ENCODE measurements at regions not wholly inside any gene's neighbourhood (a gene's known extent, or its start where the extent isn't known, plus 50 kb on each side); places are given as distances from the start of the nearest gene placed in this dataset.

DNA sequence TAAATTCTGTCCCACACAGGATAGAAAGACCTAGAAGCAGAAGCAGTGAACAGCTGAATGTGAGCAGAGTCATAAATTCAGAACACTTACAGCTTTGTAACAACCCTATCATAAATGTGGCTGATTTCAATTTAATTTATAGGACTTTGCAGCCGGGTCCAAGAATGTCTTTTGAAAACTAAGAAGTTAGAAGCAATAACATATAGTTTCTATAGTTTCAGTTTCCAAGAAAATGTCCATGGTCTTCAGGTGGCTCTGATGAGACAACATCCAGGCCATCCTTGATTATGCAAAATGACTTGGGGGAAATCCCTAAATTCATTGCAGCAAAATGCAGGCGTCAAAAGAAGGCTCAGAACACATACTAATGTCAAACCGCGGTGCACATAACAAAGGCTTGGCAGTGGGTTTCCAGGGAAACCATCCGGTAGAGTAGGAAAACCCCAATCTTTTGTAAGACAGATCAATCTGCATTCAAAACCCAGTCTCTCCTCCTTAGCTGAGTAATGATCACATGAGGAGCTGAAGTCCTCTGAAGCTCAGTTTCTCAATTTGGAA, 442.2 kb upstream of the ID2 start:
- Histone ChIP-seq H3K4me1 (ENCODE audit: control insufficient read depth, insufficient read depth, low read length, poor library complexity, severe bottlenecking) (no peaks in the 10 kb centered on the region), H3K27ac (ENCODE audit: insufficient read depth, low read length, poor library complexity, severe bottlenecking) (no peak overlapping the region)
- no peak for DNase-seq

DNA sequence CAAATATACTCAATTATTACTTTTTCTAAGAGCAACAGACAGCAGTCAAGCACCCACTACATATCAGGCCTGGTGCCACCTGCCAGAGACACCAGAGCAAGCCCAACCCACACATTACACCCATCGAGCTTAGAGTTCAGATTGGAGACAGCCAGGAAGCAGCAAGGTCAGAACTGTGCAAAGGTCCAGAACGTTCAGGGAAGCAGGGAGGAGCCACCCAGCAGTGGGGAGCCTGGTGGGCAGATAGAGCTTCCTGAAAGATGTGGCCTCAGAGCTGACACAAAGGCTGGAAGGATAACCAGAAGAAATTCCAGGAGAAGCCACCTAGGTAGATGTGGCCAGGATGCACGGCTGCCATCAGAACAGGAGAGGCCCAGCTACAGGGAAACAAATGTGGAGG, 440.5 kb upstream of the ID2 start:
- Histone ChIP-seq H3K27me3 (replicated peaks; ENCODE audit: control insufficient read depth, insufficient read depth, low read length, poor library complexity, severe bottlenecking) (no peaks in the 10 kb centered on the region), H3K9me3 (ENCODE audit: control insufficient read depth, low read length) (no peaks in the 10 kb centered on the region), H3K4me3 (ENCODE audit: insufficient read depth, low read depth, low read length, poor library complexity, severe bottlenecking) (no peak overlapping the region), H3K4me1 (ENCODE audit: control insufficient read depth, insufficient read depth, low read length, poor library complexity, severe bottlenecking) (no peaks in the 10 kb centered on the region), H3K36me3 (ENCODE audit: control insufficient read depth, insufficient read depth, low read length) (no peaks in the 10 kb centered on the region), H3K27ac (ENCODE audit: insufficient read depth, low read length, poor library complexity, severe bottlenecking) (no peak overlapping the region)
- DNase-seq: no peak

More for the DNA sequence above, 442.2 kb upstream of the ID2 start:
- H3K4me3 ChIP-seq (ENCODE audit: insufficient read depth, low read depth, low read length, poor library complexity, severe bottlenecking): no peak overlapping the region
- no peaks in the 10 kb centered on the region for H3K9me3 ChIP-seq (ENCODE audit: control insufficient read depth, low read length)
- no peaks in the 10 kb centered on the region for H3K36me3 ChIP-seq (ENCODE audit: control insufficient read depth, insufficient read depth, low read length)
- no peaks in the 10 kb centered on the region for H3K27me3 ChIP-seq (replicated peaks; ENCODE audit: control insufficient read depth, insufficient read depth, low read length, poor library complexity, severe bottlenecking)

DNA sequence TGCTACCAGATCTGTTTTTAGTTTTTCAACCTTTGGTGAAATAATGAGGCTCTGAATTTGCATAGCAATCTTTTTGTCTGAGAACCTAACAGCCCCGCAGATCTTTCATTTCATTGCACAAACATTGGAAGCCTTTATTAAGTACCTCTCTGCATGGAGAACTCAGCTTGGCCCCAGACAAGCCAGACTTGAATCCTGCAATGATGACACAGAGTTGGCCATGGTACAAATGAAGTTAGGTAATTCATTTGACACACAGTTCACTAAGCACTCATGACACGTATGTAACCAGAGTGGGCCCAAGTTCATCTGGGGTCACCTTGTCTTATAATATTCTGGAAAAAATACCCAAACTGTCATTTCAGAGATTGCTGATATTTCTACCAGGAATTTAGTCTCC, 439.1 kb upstream of the ID2 start:
- no peak for DNase-seq
- no peak overlapping the region for H3K4me3 ChIP-seq (ENCODE audit: insufficient read depth, low read depth, low read length, poor library complexity, severe bottlenecking)
- H3K9me3 ChIP-seq (ENCODE audit: control insufficient read depth, low read length): no peaks in the 10 kb centered on the region
- H3K27me3 ChIP-seq (replicated peaks; ENCODE audit: control insufficient read depth, insufficient read depth, low read length, poor library complexity, severe bottlenecking): no peaks in the 10 kb centered on the region
- no peaks in the 10 kb centered on the region for H3K4me1 ChIP-seq (ENCODE audit: control insufficient read depth, insufficient read depth, low read length, poor library complexity, severe bottlenecking)
- H3K27ac ChIP-seq (ENCODE audit: insufficient read depth, low read length, poor library complexity, severe bottlenecking): no peak overlapping the region
- no peaks in the 10 kb centered on the region for H3K36me3 ChIP-seq (ENCODE audit: control insufficient read depth, insufficient read depth, low read length)

DNA sequence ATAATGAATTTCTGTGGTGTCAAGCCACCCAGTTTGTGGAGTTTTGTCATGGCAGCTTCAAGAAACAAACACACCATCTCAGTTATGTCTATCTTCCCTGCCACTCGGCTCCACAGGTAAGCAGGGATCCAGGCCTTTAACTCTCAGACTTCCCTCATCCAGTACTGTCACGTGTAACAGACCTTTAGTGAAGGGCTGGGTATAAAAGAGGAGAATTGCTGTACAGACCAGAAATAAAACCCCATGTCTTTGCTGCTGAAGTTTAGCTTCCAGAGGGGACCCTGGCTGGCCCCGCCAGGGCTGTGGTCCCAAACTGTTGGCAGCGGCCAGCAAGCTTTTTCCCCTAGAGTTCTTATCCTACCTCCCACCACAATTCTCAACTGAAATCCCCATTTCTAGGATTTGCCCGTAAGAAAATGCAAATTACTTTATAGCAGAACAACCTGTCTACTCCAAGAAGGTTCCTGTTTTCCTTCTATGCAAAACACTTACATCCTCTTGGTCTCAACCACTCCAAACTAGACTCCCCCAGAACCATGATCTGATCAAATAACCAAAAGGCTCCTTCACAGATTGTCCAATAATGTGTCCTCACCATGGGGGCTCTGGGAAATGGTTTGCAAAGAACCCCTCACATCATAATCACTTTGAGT, 438.0 kb upstream of the ID2 start:
- no peaks in the 10 kb centered on the region for H3K9me3 ChIP-seq (ENCODE audit: control insufficient read depth, low read length)
- no peak overlapping the region for H3K27ac ChIP-seq (ENCODE audit: insufficient read depth, low read length, poor library complexity, severe bottlenecking)
- no peaks in the 10 kb centered on the region for H3K36me3 ChIP-seq (ENCODE audit: control insufficient read depth, insufficient read depth, low read length)
- H3K27me3 ChIP-seq (replicated peaks; ENCODE audit: control insufficient read depth, insufficient read depth, low read length, poor library complexity, severe bottlenecking): no peaks in the 10 kb centered on the region
- H3K4me1 ChIP-seq (ENCODE audit: control insufficient read depth, insufficient read depth, low read length, poor library complexity, severe bottlenecking): no peaks in the 10 kb centered on the region
- no peak for DNase-seq
- H3K4me3 ChIP-seq (ENCODE audit: insufficient read depth, low read depth, low read length, poor library complexity, severe bottlenecking): no peak overlapping the region

DNA sequence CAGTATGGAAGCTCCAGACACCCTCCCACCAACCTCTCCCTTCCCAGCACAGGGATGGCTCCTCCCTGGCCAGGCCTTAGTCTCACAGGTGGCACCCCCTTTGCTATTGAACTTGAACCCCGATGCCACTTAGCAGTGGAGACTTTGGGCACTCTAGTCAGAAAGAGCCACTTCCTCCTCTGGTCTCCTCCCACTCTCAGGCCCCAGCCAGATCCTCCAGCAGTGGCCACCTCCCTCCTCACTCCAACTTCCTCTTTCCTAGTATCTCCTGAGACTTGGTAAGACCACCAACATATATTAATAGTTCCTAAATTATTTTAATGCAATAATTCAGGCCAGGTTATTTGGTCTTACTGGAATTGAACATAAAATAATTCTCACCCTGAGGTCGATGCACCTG, 437.2 kb upstream of the ID2 start:
- no peaks in the 10 kb centered on the region for H3K36me3 ChIP-seq (ENCODE audit: control insufficient read depth, insufficient read depth, low read length)

DNA sequence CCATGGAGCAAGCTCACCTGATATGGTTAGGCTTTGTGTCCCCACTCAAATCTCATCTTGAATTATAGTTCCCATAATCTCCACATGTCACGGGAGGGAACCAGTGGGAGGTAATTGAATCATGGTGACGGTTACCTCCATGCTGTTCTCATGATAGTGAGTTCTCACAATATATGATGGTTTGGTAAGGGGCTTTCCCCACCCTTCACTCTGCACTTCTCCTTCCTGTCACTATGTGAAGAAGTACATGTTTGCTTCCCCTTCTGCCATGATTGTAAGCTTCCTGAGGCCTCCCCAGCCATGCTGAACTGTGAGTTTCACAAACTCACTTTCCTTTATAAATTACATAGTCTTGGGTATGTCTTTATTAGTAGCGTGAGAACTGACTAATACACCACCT, 435.7 kb upstream of the ID2 start:
- H3K27me3 ChIP-seq (replicated peaks; ENCODE audit: control insufficient read depth, insufficient read depth, low read length, poor library complexity, severe bottlenecking): no peaks in the 10 kb centered on the region
- H3K36me3 ChIP-seq (ENCODE audit: control insufficient read depth, insufficient read depth, low read length): no peaks in the 10 kb centered on the region
- H3K4me1 ChIP-seq (ENCODE audit: control insufficient read depth, insufficient read depth, low read length, poor library complexity, severe bottlenecking): no peaks in the 10 kb centered on the region
- no peak overlapping the region for H3K27ac ChIP-seq (ENCODE audit: insufficient read depth, low read length, poor library complexity, severe bottlenecking)
- no peak for DNase-seq
- no peak overlapping the region for H3K4me3 ChIP-seq (ENCODE audit: insufficient read depth, low read depth, low read length, poor library complexity, severe bottlenecking)
- no peaks in the 10 kb centered on the region for H3K9me3 ChIP-seq (ENCODE audit: control insufficient read depth, low read length)

More for the DNA sequence above, 437.2 kb upstream of the ID2 start:
- Histone ChIP-seq H3K4me3 (ENCODE audit: insufficient read depth, low read depth, low read length, poor library complexity, severe bottlenecking) (no peak overlapping the region), H3K27me3 (replicated peaks; ENCODE audit: control insufficient read depth, insufficient read depth, low read length, poor library complexity, severe bottlenecking) (no peaks in the 10 kb centered on the region), H3K27ac (ENCODE audit: insufficient read depth, low read length, poor library complexity, severe bottlenecking) (no peak overlapping the region), H3K9me3 (ENCODE audit: control insufficient read depth, low read length) (no peaks in the 10 kb centered on the region), H3K4me1 (ENCODE audit: control insufficient read depth, insufficient read depth, low read length, poor library complexity, severe bottlenecking) (no peaks in the 10 kb centered on the region)
- DNase-seq: no peak

DNA sequence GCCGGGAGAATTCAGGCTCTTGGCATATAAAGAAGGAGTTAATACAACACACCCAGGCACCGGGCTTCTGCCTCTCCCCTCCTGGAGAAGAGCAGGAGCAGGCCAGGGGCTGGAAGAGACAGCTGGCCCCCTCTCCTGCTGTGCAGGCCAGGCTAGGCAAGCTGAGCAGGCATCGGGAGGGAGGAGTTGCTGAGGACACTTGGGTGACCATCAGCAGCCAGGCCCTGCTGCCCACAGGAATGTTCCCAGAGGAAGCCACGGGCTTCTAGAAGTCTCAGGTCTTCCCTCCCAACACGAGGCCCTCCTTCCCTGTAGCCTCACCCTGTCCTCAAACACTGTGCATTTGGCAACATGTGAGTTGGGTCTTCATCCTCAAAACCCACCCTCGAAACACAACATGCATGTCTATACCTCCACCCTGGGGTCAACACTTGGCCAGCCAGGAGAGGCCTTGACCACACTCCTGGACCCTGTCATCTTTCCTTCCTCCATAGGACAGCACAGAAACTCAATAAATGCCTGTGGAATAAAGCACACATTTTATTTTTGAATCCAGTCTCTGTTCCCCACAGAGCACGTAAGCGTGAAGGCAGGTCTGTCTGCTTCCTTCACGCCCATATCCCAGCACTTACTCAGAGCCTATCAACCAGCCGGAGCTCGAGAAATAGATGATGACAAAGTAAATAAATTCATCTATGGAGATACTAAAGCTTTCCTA, 433.8 kb upstream of the ID2 start:
- Histone ChIP-seq H3K27ac (ENCODE audit: insufficient read depth, low read length, poor library complexity, severe bottlenecking) (no peak overlapping the region), H3K4me1 (ENCODE audit: control insufficient read depth, insufficient read depth, low read length, poor library complexity, severe bottlenecking) (no peaks in the 10 kb centered on the region), H3K36me3 (ENCODE audit: control insufficient read depth, insufficient read depth, low read length) (no peaks in the 10 kb centered on the region), H3K27me3 (replicated peaks; ENCODE audit: control insufficient read depth, insufficient read depth, low read length, poor library complexity, severe bottlenecking) (no peaks in the 10 kb centered on the region), H3K4me3 (ENCODE audit: insufficient read depth, low read depth, low read length, poor library complexity, severe bottlenecking) (no peak overlapping the region), H3K9me3 (ENCODE audit: control insufficient read depth, low read length) (no peaks in the 10 kb centered on the region)
- no peak for DNase-seq

DNA sequence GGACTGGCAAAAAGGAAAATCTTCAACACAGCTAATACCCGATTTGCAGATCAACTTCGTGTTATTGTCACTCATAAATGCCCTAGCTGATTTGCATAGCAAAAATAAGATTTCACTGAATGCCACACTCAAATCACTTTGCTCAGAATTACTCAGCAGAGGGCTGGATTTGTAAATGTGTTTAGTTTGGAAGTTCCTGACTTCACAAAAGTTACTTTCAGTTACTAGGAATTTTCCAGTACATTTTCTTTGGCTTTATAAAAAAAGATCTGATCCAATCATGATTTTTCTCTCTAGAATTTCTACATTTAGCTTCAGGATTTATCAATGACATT, 433.3 kb upstream of the ID2 start:
- H3K36me3 ChIP-seq (ENCODE audit: control insufficient read depth, insufficient read depth, low read length): no peaks in the 10 kb centered on the region
- H3K4me1 ChIP-seq (ENCODE audit: control insufficient read depth, insufficient read depth, low read length, poor library complexity, severe bottlenecking): no peaks in the 10 kb centered on the region
- H3K27ac ChIP-seq (ENCODE audit: insufficient read depth, low read length, poor library complexity, severe bottlenecking): no peak overlapping the region
- H3K9me3 ChIP-seq (ENCODE audit: control insufficient read depth, low read length): no peaks in the 10 kb centered on the region
- no peaks in the 10 kb centered on the region for H3K27me3 ChIP-seq (replicated peaks; ENCODE audit: control insufficient read depth, insufficient read depth, low read length, poor library complexity, severe bottlenecking)
- H3K4me3 ChIP-seq (ENCODE audit: insufficient read depth, low read depth, low read length, poor library complexity, severe bottlenecking): no peak overlapping the region
- DNase-seq: no peak

DNA sequence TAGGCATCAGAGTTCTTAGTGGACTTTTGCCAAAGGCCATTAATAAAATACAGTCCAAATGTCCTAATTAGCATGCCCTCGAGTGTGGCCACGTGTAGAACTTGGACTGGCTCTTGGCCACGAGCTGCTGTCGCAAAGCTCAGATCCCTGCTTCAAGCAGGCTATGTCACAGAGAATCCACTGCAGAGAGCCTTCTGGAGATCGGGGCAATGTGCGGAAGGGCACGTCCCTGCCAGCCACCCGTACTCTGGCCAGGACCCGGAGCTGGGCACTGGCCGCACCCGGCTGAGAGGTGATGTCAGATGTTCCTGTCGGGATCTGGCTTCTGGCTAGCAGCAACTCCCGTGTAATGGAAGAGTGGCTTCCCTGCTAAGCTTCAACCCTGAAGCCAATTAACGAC, 432.7 kb upstream of the ID2 start:
- no peaks in the 10 kb centered on the region for H3K9me3 ChIP-seq (ENCODE audit: control insufficient read depth, low read length)
- no peaks in the 10 kb centered on the region for H3K36me3 ChIP-seq (ENCODE audit: control insufficient read depth, insufficient read depth, low read length)
- DNase-seq: no peak
- H3K4me1 ChIP-seq (ENCODE audit: control insufficient read depth, insufficient read depth, low read length, poor library complexity, severe bottlenecking): no peaks in the 10 kb centered on the region
- H3K27ac ChIP-seq (ENCODE audit: insufficient read depth, low read length, poor library complexity, severe bottlenecking): no peak overlapping the region
- no peak overlapping the region for H3K4me3 ChIP-seq (ENCODE audit: insufficient read depth, low read depth, low read length, poor library complexity, severe bottlenecking)
- H3K27me3 ChIP-seq (replicated peaks; ENCODE audit: control insufficient read depth, insufficient read depth, low read length, poor library complexity, severe bottlenecking): no peaks in the 10 kb centered on the region

DNA sequence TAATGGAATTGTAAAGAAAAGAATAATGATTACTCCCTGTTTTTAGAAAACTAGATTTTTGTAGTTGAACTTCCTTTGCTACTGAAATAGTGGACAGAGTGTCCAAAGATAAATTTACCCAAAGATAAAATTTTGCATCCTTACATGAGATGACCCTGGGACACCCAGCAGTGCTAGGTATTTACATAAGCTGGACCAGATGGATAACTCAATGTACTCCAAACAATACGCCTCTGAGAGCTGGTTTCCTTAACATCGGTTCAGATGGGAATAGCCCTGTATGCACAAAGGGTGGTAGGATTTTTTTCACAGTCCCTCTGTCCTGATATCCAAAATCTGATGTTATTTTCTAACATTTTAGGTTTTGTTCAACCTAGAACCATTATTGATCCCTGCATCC, 432.1 kb upstream of the ID2 start:
- H3K27ac ChIP-seq (ENCODE audit: insufficient read depth, low read length, poor library complexity, severe bottlenecking): no peak overlapping the region
- H3K4me3 ChIP-seq (ENCODE audit: insufficient read depth, low read depth, low read length, poor library complexity, severe bottlenecking): no peak overlapping the region
- H3K9me3 ChIP-seq (ENCODE audit: control insufficient read depth, low read length): no peaks in the 10 kb centered on the region
- H3K36me3 ChIP-seq (ENCODE audit: control insufficient read depth, insufficient read depth, low read length): no peaks in the 10 kb centered on the region
- H3K27me3 ChIP-seq (replicated peaks; ENCODE audit: control insufficient read depth, insufficient read depth, low read length, poor library complexity, severe bottlenecking): no peaks in the 10 kb centered on the region
- no peak for DNase-seq
- no peaks in the 10 kb centered on the region for H3K4me1 ChIP-seq (ENCODE audit: control insufficient read depth, insufficient read depth, low read length, poor library complexity, severe bottlenecking)

Measured in effector memory CD4-positive, alpha-beta T cell (primary cell).